ENCODE measurements at regions not wholly inside any gene's neighbourhood (a gene's known extent, or its start where the extent isn't known, plus 50 kb on each side); places are given as distances from the start of the nearest gene placed in this dataset.
"Not testable (repeated sequence)": the region's sequence is repeated elsewhere in the genome, so short reads cannot be mapped to it uniquely, and the experiment has no call there.

DNA sequence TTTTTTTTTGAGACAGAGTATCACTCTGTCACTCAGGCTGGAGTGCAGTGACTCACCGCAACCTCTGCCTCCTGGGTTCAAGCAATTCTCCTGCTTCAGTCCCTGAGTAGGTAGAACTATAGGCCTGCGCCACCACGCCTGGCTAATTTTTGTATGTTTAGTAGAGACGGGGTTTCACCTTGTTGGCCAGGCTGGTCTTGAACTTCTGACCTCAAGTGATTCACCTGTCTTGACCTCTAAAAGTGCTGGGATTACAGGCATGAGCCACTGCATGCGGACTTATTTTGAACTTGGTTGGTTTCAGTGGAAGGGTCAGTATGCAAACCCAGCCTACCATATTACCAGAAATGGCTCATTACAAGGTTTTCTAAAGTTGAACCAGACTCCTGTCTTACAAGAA lies 61.6 kb upstream of the GBA3 start:
- DNase-seq: not testable (repeated sequence)

- no peak for DNase-seq
Observed at GRCh38 chr4:22634541-22635181, 58.1 kb upstream of the GBA3 start.

DNA sequence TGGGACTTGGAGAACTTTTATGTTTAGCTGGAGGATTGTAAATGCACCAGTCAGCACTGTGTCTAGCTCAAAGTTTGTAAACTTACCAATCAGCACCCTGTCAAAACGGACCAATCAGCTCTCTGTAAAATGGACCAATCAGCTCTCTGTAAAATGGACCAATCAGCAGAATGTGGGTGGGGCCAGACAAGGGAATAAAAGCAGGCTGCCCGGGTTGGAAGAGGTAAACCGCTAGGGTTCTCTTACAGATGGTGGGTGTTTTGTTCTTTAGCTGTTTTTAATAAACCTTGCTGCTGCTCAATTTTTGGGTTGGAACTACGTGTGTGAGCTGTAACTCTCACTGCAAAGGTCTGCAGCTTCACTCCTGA lies 57.6 kb upstream of the GBA3 start:
- not testable (repeated sequence) for DNase-seq

DNA sequence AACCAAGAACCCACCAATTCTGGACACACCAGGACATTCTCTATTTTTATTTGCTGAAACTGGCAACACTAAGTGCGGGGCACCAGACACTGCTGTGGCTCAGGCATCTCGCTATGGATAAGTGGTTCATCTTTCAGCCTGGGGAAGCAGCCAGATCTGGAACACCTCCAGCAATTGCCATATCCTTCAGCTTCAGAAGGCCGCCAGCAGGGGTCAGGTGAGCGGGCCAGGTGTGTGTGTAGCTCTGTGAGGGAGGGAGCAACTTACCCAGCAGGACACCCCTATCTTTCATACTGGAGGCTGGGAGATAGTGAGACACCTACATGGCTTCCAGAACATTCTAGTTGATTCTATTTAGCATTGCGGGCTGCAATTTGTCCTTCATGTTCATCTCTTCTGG lies 57.0 kb upstream of the GBA3 start:
- DNase-seq: no peak

GRCh38 chr4:22637306-22637705 lies 55.4 kb upstream of the GBA3 start:
- no peak for DNase-seq
